HG02623 (cell line): ENCODE measurements at regions not wholly inside any gene's neighbourhood (a gene's known extent, or its start where the extent isn't known, plus 50 kb on each side); places are given as distances from the start of the nearest gene placed in this dataset.
"Not testable (repeated sequence)": the region's sequence is repeated elsewhere in the genome, so short reads cannot be mapped to it uniquely, and the experiment has no call there.

Experiments used
- ATAC-seq: cut with Tn5 transposase; IDR thresholded peaks from one replicate; pipeline ENCODE4 v1.9.1; 2021; ENCODE audit warnings: moderate library complexity; ENCODE audit not compliant: unreplicated experiment

- ATAC-seq = no peak
Observed at GRCh38 chr3:65303431-65303830, 615.6 kb upstream of the ADAMTS9 start.

DNA sequence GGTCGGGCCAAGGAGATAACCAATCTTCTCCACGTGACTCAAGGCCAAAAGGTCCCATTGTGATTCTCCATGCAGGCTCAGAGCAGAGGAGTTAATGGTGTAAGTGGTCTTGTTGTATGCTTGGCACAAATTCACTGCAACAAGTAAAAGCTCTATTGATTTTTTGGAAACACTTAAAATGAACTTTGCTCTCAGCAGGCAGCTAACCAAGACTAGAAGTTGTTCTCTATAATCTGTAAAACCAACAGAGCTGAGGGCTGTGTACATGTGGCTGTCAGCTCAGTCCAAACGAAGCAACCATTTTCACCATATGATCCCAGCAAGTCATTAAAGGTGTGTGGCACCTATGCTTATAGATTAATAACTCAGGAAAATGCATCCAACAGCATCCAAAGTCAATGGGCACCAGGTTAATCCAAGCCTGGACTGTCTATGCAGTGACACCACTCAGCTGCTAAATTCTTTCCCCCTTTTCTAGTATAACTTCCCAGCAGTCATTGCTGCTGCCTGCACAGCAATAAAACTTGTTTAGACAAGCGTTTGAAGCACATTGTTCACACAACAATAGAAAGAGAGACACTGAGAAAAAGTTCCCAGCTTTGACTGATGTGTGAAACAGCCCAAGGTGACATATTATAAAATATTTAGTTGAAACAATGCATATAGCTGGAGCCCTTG lies 603.8 kb upstream of the ADAMTS9 start:
- no peak for ATAC-seq

DNA sequence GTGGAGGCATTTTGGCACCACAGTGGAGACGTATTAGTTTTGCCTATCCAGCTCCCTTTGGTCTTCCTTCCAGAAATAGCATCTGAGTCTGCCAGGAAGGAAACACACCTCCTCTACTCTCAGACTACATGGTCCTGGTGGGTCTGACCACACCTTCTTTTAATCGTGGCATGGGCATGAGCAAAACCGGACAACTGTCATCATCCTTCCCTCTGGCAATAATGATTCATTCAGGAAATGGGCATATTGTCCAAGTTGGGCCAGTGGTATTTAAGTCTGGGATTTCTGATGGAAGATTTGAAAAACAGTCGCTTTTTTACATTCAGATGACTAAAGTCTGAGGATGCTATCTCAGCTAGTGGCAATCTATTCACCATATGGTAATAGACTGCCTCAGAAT lies 601.0 kb upstream of the ADAMTS9 start:
- ATAC-seq = no peak

GRCh38 chr3:65285956-65286355 lies 598.2 kb upstream of the ADAMTS9 start:
- no peak for ATAC-seq

DNA sequence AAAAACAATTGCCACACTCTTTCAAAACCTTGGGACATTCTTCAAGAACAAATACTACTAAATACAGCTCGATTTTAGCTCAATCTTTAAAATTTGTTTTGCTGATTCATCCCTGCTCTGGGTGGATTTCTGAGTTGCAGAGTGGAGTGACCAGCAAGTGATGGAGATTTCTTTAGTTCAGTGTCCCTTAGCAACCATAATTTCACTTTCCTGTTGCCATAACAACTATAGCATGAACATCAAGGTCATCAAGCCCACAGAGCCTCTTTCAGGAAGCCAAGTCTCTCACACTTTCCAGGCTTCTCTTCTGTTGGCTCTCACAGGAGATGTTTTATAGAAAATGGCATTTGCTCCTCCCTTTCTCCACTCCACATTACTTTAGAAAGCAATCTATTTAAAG lies 597.2 kb upstream of the ADAMTS9 start:
- no peak for ATAC-seq

DNA sequence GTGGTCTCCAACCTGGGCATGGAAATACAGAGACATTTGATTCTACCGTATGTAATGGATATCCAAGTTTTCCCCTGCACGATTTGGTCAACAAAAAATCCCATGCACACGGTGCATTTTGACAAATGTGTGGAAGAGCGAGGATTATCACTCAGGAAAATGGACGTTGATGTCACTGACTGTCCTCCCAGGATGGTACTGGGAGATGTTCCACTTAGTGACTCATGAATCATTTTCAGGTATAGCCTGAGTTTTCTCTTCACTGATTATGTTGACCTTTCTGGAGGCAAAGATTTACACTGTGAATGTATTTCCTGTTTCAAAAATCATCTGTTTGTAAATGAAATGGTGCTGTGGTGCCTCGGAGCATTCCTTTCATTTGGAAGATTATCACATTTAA lies 596.7 kb upstream of the ADAMTS9 start:
- ATAC-seq = no peak

DNA sequence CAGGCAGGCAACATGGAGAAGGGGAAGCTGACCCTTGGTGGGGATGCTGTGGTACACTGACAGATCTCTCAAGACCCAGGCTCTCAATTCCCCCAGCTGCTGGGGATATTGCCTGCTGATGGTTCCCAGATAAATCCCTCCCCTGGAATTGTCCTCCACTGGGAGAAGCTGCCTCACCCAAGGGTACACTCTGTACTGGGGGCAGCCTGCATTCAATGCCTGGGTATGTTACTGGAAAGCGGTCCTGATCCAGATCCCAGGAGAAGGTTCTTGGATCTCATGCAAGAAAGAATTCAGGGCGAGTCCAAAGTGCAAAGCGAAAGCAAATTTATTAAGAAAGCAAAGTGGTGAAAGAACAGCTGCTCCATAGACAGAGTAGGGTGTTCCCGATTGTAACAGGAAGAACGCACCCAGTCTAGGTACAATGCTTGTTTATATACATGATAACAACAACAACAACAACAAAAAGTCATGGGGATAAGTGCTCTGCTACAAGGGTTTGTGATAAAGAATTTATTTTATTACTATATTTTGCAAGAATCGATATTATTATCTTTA lies 591.5 kb upstream of the ADAMTS9 start:
- ATAC-seq = no peak

GRCh38 chr3:65277798-65278197 lies 590.0 kb upstream of the ADAMTS9 start:
- no peak for ATAC-seq

DNA sequence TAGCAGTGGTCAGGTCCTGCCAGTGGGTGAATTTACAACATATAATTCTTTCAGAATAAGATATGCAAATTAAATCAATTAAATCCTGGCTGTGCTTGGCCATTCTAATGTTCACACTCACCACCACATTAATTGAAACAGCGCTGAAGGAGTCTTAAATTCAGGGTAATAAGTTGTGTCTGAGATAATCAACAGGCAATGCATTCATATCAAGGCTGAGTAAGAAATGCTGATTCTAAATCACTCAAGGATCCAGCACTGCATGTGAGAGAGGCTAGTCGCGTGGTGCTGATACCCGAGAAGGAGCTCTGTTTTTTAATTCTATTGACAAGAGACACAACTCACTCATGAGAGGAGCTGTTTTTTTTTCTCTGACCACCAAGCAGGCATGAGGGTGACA lies 588.8 kb upstream of the ADAMTS9 start:
- ATAC-seq = no peak

GRCh38 chr3:65268426-65268825 lies 580.6 kb upstream of the ADAMTS9 start:
- ATAC-seq = no peak

GRCh38 chr3:65265942-65266590 lies 578.3 kb upstream of the ADAMTS9 start:
- no peak for ATAC-seq

DNA sequence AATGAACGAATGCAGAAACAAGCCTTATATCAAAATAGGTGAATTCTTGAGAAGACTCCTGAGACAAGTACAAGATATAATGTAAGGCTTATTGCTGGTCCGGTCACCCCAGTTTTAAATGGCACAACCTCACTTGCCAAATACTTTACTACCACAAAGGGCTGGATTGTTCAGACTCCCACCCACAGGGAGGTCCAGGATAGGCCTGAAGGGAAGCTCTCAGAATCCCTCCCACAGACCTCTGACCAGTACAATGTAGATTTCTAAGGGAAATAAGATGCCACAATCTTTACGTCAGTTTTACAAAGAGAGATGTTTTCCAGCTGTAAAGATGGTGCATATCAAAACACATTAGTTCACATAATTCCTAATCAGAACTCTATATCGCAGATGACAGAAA lies 577.7 kb upstream of the ADAMTS9 start:
- ATAC-seq = no peak

DNA sequence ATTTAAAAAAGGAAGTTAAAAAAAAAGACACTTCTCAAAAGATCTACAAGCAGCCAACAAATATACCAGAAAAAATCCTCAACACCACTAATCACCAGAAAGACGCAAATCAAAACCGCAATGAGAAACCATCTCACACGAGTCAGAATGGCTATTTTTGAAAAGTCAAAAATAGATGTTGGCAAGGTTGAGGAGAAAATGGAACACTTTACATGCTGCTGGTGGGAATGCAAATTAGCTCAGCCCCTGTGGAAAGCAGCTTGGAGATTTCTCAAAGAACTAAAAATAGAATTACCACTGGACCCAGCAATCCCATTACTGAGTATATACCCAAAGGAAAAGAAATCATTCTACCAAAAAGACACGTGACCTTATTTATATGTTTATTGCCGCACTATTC lies 574.7 kb upstream of the ADAMTS9 start:
- ATAC-seq = no peak

DNA sequence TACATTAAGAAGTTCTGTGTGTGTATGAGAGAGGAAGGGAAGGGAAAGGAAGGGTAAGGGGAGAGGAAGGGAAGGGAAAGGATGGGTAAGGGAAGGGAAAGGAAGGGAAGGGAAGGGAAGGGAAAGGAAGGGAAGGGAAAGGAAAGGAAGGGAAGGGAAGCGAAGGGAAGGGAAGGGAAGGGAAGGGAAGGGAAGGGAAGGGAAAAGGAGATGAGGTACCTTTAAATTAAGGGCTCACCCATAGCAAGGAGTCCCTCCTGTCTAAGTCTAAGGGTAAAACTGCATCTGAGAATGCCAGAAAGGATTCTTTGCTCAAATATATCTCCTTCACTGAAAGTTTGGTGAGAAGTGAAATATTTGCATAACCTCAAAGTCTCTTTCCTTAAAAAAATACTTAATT lies 572.1 kb upstream of the ADAMTS9 start:
- ATAC-seq = no peak

DNA sequence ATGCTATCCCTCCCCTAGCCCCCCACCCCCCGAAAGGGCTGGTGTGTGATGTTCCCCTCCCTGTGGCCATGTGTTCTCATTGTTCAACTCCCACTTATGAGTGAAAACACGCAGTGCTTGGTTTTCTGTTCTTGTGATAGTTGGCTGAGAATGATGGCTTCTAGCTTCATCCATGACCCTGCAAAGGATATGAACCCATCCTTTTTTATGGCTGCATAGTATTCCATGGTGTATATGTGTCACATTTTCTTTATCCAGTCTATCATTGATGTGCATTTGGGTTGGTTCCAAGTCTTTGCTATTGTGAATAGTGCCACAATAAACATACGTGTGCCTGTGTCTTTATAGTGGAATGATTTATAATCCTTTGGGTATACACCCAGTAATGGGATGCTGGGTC lies 565.1 kb upstream of the ADAMTS9 start:
- ATAC-seq = not testable (repeated sequence)

GRCh38 chr3:65252266-65252665 lies 564.5 kb upstream of the ADAMTS9 start:
- no peak for ATAC-seq

DNA sequence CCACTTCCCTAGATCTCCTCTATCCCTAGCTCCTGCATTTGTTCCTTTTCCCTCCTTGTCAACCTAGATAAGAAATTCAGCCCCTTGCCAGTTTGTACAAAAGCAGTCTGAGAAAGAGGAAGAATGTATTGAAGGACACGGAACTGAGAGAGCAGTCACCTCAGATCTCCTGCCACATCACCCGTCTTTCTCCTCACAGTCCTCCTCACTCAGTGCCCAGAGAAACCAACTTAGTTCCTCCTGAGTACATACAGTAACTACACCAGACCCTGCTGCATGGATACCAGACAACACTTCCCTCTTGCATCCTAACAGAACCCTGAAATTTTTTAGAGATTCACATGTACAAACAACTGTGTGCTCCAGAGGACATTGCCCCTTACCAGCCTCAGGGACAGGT lies 563.6 kb upstream of the ADAMTS9 start:
- ATAC-seq = no peak

DNA sequence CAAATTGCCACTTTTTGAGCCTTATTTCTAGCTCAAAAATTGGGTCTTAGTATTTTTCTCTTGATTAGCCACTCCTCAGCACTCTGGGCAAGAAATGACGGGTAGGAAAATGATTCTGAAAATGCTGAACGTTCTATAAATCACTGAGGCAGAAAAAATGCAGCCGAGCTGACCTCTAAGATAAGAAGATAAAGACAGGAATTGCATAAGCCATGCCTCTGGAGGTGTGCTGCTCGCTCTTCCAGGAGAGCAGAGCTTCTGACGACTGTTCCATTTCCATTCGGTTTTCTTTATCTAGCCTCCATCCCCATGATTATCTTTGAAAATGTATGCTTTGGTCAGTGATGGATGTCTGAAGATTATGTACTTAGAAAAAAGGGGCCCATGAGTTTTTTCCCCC lies 558.8 kb upstream of the ADAMTS9 start:
- ATAC-seq = no peak

DNA sequence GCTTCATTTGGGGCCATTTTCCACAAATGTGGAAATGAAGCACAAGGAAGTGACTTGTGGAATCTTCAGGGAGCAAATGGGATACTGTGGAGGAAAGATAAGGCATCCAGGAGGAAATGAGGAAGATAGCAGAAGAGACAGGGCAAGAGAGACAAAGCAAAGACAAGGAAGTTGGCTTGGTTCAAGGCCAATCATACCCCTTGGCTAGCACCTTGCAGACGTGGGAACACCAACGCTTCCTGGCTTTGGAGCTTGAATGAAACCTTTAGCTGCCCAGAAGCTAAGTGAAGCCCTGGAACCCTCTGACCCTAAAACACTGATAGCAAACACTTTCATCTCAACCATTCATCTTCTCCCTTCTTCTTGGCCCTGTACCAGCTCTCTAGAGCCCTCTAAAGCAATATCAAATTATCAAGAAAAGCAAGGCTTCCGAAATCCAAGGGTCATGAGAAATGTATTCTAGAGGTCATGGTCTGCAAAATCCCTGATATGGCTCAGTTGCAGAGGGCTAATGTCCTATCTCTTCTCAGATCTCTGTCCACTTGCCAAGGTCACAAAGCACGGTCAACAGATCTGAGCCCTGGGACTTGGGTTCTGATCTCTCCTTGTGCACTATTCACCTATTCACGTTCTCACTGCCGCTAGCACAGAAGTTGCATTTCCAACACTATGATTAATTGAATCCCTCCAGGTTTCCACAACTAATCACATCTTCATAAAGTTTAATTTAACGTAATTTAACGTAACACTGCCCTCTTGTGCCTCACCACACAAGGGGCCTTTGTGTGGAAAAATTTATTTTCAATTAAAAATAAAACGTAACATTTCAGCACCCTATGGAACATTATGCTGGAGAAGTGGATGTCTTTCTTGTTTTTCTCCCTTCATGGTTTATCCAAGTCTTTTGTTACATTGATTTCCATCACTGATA lies 557.6 kb upstream of the ADAMTS9 start:
- ATAC-seq = no peak

DNA sequence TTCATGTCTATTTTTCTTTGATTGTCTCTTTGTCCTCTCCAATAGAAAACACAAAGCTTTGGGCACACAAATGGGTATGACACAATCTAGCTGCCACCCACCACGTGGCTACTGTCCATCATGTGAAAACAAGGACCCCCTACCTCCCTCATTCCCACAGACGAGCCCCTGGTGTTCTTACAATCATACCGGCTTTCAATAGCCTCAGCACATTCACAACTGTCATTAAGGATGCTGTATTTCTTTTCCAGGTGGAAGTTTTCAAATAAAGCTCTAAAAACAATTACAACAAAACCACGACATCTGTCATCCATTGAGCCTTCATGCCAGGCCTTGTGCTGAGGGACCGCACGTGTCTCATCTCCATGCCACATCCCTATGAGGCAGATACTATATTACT lies 552.6 kb upstream of the ADAMTS9 start:
- ATAC-seq = no peak

GRCh38 chr3:65238652-65239051 lies 550.9 kb upstream of the ADAMTS9 start:
- ATAC-seq = no peak

- no peak for ATAC-seq
Observed at GRCh38 chr3:65234499-65234898, 546.7 kb upstream of the ADAMTS9 start.
